ENCODE measurements at regions not wholly inside any gene's neighbourhood (a gene's known extent, or its start where the extent isn't known, plus 50 kb on each side); places are given as distances from the start of the nearest gene placed in this dataset.
A peak's percentile ranks its signal among the peaks of the same experiment; 100 is the strongest.
"Not testable (repeated sequence)": the region's sequence is repeated elsewhere in the genome, so short reads cannot be mapped to it uniquely, and the experiment has no call there.

DNA sequence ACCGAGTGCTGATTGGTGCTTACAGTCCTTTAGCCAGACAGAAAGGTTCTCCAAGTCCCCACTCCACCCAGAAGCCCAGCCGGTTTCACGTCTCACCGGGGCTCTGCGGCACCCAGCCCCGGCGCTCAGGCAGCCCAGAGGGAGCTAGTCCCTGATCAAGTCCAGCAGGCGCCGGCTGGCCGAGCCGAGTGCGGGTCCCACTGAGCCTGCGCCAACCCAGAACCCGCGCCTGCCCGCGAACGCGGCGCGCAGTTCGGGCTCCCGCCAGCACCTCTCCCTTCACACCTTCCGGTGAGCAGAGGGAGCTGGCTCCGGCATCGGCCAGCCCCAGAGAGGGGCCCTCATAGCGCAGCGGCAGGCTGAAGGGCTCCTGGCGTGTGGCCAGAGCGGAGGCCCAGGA lies 481.6 kb upstream of the CHD1 start:
- DNase-seq = not testable (repeated sequence)

DNA sequence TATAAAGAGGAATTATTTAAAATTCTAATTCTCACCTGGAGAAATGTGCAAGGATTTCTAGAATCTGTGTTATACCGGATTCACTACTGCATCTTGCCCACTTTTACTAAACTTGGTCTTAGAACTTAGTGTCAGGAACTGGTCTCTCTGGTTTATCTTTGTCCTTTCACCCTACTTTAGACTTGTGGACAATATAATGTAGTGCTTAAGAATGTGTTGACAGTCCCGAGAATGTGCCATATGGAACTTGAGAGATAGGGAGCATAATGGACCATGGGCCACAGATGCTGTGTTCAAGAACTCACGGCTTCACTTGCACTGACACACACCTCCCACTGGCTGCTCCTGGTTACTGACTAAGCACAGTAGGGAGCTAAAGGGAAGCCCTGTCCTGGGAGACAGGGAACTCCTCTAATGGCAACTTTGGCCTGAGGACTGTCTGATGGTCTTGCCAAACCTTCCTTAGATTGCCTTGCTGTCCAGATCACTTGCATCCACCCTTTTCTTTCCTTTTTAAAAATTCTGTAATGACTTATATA lies 476.0 kb upstream of the CHD1 start:
- not testable (repeated sequence) for DNase-seq

DNA sequence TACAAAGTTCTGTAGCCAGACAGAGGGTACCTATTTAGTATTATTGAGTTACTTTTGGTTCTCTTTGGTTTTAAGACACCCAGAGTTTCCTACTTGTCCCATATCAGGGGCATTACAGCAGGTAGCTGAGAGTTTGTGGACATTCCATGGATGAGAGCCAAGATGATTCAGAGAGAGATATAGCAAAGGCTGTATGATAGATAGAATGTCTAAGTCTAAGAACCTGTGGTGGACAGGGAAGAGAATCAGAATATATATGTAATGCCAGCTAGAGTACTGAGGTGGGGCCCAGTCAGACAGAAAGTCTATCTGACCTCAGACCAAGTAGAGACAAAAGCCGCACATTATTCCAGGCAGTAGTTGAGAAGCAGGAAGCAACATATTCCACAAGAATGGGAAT lies 471.8 kb upstream of the CHD1 start:
- DNase-seq = not testable (repeated sequence)

DNA sequence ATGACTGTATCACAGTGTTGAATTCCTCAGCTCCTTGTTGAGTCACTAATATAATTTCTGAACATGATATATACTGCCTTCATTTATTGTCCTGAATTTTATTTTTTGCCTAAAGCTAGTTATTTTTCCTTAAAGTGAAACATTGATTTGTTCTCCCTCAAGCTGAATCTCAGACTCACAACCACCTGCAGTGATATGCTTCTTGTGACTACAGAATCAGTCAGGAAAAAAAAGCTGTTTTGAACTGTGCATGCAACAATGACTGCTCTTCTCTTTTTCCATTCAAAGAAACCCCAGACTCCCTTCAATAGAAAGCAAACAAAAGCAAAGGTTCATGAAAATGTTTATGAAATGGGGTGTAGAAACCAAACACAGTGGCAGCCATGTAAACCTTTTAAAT lies 470.2 kb upstream of the CHD1 start:
- DNase-seq = no peak

DNA sequence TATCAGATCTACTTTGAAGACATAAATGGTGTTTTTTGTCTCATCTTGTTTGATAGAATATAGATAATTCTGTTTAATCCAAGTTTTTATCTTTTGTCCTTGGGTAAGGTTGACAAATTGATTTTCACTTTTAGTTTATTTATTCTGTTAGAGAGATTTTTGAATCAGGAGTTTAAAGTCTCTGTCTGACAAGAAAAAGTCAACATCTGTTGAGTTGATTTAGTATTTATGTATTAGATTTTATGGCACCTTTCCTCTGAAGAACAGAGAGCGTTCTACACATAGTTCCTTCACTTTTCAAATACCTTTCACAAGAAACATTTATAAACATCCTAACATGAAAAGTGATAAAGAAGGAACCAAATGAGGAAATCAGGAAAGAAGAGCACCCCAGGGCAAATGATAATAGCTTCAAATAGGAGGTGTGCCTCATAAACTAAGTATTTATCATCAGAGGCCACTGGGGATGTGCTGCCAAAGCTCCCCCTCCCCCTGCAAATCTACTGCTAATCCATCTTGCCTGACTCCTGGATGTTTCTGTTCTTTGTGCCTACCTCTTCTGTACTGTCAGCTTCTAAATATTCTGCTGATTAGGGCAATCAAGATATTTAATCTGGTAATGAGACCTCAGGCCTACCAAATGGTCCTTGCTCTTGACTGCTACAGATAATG lies 457.7 kb upstream of the CHD1 start:
- no peak for DNase-seq

DNA sequence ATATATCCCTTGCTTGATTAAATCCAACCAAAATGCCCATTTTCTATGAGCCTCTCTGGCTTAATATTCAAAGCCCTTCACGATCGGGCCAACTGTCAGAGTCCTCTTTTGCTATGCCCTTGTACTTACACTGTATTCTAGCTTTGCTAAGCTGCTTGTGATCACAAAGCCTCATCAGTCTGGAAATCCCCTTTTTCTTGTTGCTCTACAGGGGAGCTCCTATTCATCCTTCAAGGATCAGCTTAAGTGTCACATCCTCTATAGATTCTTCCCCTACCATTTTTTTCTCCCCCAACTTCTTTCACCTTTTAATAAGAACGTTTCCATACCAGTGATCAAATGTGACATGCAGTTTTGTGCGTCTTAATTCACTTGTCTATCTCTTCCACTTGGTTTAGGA lies 450.4 kb upstream of the CHD1 start:
- DNase-seq = no peak

DNA sequence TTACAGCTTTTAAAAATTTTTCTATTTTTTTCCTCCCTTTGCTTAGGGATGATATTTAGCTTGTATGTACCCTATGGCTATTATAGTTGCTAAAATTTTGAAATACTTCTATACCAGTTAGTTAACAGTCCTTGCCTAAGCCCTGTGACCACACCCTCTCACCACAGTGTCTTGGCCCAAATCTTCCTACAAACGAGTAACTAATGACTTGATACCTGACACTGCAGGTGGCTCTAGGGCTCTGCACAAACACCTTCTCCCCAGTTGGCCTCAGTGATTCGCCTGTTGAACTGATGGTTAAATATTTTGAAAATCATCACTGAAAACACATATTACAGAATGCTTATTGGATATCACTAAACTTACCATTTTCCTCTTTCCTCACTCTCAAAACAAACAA lies 449.6 kb upstream of the CHD1 start:
- DNase-seq = no peak

DNA sequence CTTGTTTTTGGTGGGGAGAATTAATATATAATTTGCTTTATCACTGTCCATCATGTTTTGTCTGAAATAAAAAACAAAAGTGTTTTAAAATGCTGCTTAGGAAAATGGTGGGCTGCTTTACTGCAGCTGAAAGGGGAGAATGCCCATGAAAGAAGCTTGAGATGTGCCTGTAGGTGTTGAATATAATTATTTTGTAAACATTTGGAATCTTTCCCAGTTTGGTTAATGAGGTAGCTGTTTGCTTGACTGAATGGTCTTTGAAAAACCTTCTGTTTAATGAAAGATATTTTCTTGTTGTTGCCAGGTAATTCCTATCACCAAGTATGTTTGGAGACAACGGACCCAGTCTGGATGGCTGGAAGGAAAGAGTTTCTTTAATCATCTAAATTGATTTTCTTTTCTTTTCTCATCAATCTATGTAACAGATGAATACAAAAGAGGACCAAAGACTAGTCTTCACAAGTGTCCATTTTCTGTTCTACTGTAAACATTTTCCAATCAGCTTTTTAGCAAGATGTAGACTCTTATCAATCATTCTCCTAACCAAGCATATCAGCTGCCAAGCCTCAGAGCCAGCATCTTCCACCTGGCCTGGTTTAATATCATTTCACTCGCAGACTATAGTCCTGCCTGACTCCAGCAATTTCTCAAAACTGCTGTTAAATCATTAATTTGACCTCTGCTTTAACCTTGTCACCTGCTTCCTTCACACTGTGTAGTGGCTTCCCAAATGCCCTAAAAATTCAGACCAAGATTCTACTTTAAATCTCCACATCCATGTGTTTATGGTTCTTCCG lies 441.2 kb upstream of the CHD1 start:
- no peak for DNase-seq

DNA sequence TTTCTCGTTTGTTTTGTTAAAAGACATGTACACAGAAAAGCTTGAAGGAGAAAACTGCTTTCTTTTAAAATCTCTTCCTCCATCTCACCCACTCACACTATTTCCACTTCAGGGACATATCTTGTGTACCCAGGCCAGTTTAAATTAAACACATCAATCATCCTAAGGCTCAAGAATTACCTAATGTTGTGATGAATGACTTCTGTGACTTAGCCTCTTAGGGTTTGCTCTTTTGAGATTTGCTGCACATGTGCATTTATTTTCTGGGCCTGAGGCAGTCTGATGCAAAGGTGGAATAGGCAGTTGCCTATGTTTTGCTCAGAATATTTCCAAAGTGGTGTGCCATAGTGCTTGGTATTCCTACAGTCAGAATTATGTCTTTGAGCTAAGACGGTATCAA lies 439.9 kb upstream of the CHD1 start:
- DNase-seq = no peak

DNA sequence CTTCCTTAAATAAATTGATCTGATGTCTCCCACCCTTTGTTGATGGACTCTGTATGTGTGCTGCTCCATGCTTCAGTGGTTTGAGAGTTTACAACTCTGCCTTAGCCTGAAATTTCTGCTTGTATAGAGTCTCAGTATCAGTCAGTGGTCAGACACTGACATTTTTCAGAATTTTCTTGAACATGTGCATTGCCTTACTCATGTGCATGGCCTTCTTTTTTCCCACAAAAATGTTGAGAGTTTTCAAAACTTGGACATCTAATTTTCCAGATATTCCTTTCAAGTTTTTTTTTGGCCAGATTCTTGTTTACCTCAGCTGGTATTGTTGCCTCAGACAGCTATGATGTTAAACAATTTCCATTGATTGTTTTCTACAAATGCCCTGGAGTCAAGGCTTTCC lies 427.1 kb upstream of the CHD1 start:
- no peak for DNase-seq

DNA sequence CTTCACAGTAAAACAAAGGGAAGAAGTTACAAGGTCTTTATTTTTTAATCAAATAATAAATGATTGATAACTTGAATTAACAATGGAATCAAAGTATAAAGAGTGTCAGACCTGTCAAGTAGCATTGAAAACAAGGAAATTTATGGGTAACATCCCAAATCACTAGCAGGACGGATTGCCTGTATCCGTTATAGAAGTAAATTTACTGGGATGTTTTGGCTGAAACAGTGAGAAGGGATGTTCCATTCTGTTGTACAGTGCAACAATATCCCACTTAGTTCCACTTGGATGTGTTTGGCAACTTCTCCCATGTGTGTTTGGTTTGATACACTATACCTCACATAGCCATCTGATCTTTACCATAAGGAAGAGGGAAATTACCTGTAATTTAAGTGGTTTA lies 421.0 kb upstream of the CHD1 start:
- DNase-seq = no peak

DNA sequence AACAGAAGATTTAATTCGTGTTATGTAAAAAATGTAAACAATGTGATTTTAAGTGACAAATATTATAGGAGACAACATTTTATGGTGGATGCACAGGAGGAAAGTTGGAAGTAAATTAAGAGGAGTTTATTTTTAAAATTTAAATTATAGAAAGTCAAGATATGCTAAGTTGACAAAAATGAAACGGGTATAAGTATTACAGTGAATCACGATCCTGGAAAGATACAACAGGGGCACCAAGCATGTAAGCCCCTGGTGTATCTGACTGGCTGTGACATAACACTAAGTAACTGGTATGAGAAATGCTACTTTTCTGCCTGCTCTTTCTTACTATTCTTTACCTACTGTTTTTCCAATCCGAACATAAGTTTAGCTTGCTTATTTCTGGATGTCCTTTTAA lies 419.8 kb upstream of the CHD1 start:
- no peak for DNase-seq

DNA sequence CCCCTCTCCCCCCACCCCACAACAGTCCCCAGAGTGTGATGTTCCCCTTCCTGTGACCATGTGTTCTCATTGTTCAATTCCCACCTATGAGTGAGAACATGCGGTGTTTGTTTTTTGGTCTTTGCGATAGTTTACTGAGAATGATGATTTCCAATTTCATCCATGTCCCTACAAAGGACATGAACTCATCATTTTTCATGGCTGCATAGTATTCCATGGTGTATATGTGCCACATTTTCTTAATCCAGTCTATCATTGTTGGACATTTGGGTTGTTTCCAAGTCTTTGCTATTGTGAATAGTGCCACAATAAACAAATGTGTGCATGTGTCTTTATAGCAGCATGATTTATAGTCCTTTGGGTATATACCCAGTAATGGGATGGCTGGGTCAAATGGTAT lies 411.0 kb upstream of the CHD1 start:
- DNase-seq = not testable (repeated sequence)

DNA sequence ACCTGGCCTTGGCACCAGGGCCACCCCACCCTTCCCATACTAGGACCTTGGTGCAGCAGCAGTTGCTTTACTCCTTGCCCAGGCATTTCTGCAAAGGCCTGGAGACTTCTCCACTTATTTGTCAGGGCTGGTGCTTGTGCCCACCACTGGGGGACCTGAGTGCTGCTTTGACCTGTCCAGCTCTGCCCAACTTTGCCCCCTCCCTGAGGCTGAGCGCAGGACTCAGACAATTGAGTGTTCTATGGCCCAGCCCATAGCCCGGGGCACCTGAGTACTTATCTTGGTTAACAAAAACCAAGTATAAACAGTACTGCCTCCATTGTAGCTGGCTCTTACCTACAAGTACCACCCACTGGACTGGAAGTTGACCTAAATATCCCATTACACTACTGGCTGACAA lies 406.1 kb upstream of the CHD1 start:
- DNase-seq = no peak

DNA sequence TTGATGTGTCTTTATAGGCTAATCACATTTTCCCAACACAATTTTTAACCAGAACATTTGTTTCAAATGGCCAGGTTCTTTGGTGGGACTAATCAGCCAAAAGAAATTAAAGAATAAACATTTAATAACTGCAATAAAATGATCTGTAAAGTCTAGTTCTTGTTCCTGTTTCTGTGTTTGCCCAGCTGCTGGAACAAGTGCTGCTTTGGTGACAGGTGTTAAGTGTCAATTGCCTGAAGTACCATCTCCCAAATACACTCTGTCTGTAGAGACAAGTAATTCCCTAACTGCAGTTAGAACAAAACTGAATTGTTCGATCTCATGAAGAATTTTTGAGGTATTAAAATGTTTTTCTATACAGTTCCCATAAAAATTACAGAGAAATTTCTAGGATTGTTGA lies 402.3 kb upstream of the CHD1 start:
- DNase-seq = peak in 1 of 2 experiments; percentile 9

DNA sequence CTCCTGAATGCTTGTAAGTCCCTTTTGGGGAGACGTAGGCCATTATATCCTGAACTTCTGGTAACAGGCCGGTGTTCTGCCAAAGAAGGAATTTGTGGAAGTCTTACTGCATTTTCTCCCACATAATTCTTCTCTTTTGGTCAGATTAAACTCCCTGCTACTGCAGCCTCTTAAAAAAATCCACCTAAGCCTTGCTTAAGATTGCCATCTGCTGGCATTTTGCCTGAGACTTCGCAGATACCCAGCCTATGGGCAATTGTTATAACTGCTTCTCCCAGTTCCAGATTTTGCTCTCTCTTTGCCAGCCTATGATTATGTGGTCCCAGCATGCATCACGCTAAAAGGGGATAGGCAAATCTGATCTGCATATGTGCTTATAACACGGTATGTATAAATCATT lies 391.6 kb upstream of the CHD1 start:
- DNase-seq = peak; percentile 10 to 17

DNA sequence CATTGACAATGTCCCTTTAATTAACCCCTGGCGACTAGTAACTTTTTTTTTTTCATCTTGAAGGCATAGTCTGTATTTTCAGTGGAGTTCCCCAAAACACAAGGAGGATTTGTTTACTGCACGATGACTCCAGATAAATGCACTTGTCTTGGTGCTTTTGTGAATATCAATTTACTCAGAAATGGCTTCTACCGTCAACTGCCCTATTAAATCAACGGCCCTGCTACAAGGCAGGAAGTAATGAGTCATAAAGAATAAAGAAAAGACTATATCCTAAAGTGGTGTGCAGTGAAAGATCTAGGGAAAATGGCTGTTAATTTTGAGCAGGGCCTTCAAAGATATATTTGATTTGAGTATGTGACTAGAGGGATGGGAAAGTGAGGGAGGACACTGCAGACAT lies 388.3 kb upstream of the CHD1 start:
- DNase-seq = no peak

DNA sequence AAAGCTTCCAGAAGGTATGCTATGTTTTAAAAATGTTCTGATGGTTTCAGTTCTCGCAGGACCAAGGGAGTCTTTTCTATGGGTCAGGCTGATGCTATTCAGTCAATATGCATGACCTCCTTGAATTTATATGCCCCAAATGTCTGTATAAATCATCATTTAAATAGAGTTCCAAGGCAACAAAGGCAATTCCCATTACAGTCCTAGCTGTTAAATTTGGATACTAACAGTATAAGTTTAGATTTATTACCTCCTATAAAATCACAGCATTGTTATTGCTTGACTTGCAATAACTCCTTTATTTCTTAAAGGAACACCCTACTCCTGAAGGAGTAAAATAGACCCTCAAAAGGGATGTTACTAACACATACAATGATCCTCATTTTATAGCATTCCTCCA lies 387.7 kb upstream of the CHD1 start:
- no peak for DNase-seq

DNA sequence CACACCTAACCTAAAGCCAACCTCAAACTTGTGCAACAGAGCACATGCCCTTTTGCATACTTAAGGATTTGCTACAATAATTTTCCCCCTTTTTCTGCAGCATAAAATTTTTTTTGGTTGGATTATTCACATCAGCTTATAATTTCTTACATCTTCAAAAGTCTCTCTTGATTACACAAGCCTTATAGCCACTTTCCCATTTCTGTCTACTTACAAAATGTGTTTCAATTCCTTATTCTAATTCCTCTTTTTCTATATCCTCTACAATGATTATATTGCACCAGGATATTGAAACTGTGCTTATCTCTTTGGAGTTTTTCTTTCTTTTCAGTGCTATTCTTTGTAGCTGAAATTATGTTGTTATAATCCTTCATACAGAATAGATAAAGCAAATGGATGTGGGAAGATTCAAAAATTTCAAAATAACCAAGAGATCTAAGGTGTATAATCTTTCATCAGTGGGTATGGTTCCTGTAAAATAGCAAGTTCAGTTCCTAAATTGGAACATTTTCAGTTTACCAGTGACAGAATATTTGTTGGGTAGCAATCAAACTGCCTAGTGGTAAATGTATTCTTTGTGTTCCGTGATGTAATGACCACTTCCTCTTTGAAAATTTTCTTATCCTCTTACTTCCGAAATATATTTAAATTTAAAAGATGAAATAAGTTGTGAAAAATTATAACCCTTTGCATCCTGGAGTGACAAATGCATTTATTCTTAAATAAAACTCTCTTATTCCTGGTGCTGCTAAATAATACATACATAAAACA lies 386.8 kb upstream of the CHD1 start:
- DNase-seq = peak in 1 of 2 experiments; percentile 10

DNA sequence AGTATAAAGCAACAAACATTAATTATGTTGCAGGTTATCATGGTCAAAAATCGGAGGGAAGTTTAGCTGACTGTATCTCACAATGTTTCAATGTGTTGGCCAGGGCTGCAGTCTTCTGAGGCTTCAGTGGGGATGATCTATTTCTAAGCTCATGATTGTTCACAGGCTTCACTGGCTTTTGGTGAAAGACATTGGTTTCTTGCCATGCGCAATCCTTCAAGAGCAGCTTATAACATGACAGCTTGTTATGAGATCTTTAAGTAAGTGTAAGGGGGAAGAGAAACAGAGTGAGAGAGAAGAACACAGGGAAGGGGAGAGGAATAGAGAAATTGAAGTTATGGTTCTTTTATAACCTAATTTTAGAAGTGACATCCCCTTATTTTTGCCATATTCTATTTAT lies 385.9 kb upstream of the CHD1 start:
- DNase-seq = no peak

DNA sequence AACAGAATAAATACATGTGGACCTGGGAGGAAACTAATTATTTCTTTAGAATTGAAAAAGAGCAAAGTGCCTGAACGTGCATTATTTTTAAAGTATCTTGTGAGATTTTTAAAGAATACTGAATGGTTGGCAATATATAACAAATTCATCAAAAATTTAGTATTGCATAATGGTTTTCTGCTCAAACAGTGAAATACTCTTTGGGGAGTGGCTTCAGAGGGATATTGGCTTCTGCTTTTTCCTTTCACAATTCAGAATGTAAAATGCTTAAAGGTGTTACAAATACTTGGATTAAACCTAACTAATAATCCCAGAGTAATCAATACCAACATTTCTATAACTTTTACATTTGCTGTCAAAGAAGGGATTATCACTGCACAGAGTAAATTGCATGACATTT lies 379.3 kb upstream of the CHD1 start:
- DNase-seq = no peak

DNA sequence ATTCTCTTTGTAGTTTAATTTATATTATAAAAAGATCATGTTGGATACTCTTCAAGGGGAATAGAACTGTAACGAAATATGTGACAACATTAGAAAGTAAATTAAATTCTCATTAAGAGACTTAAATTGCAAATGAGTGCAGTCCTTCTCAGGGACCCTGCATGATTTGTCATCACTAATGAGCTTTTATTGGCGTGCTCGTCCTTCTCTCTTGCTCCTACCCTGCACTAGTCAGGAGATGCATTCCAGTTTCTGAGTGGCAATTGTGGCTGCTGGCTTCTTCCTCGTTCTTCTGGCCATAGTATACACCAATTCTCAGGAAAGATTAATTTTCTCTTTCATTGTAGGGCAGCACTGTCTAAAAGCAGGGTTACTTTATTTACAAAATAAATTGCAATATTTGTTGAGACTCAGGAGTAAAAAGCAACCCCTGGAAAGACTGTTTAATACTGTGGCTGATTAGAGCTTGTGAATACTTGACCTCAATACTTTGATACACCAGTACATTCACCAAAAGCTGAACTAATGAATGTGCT lies 376.3 kb upstream of the CHD1 start:
- no peak for DNase-seq

DNA sequence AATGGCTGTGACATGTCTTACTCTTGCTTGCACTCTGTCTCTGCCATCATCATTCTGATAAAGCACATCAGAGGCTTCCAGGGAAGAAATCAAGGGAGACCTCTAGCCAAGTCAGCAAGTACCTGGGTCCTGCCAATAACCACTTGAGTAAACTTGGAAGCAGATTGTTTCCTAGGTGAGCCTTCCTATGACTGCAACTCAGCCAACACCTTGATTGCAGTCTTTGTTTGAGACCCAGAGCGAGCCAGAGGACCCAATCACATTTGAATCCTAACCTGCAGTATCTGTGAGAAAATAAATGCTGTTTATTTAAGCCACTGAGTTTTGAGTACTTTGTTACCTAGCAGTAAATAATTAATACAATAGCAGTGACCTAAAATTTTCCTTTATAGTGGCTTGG lies 356.8 kb upstream of the CHD1 start:
- no peak for DNase-seq
